Suprapubic skin (tissue), 4 donors: ENCODE measurements at regions not wholly inside any gene's neighbourhood (a gene's known extent, or its start where the extent isn't known, plus 50 kb on each side); places are given as distances from the start of the nearest gene placed in this dataset.

Experiments
- POLR2A ChIP-seq, 2 donors: fragments of 450-650 bp; IDR thresholded peaks; one replicate each; pipeline ENCODE4 v1.6.1; 2017; ENCODE audit warnings: antibody characterized with exemption in 2 of 2, mild to moderate bottlenecking in 2 of 2, moderate library complexity in 2 of 2
- POLR2AphosphoS5 ChIP-seq, 3 donors: sonication (generic); formaldehyde crosslinking; IDR thresholded peaks; one replicate each; pipeline ENCODE4 v1.6.1; 2017; ENCODE audit warnings: antibody characterized with exemption in 3 of 3
- TF ChIP-seq, protein P1 (sequence below), 2 donors: fragments of 200-600 bp in 1 of 2; fragments of 450-650 bp in 1 of 2; sonication (generic) in 1 of 2; IDR thresholded peaks; one replicate each; pipeline ENCODE4 v1.5.1; 2016 to 2019; ENCODE audit warnings: antibody characterized with exemption in 2 of 2, mild to moderate bottlenecking in 1 of 2, moderate library complexity in 1 of 2

- TF ChIP-seq, protein P1, sequence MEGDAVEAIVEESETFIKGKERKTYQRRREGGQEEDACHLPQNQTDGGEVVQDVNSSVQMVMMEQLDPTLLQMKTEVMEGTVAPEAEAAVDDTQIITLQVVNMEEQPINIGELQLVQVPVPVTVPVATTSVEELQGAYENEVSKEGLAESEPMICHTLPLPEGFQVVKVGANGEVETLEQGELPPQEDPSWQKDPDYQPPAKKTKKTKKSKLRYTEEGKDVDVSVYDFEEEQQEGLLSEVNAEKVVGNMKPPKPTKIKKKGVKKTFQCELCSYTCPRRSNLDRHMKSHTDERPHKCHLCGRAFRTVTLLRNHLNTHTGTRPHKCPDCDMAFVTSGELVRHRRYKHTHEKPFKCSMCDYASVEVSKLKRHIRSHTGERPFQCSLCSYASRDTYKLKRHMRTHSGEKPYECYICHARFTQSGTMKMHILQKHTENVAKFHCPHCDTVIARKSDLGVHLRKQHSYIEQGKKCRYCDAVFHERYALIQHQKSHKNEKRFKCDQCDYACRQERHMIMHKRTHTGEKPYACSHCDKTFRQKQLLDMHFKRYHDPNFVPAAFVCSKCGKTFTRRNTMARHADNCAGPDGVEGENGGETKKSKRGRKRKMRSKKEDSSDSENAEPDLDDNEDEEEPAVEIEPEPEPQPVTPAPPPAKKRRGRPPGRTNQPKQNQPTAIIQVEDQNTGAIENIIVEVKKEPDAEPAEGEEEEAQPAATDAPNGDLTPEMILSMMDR (IDR thresholded peaks at IDR 0.05): no peak
- TF ChIP-seq POLR2A (IDR thresholded peaks at IDR 0.05): no peak
- no peak for TF ChIP-seq POLR2AphosphoS5 (IDR thresholded peaks at IDR 0.05)
Measured at GRCh38 chr10:114881901-114882300, 56.1 kb upstream of the TRUB1 start.
